Activated CD4-positive, alpha-beta T cell treated with anti-CD3 and anti-CD28 coated beads for 4 hours (primary cell): ENCODE measurements at regions not wholly inside any gene's neighbourhood (a gene's known extent, or its start where the extent isn't known, plus 50 kb on each side); places are given as distances from the start of the nearest gene placed in this dataset.

Experiments used
- DNase-seq, 2 donors: peaks; one replicate each; pipeline ENCODE4 v3.0.0-alpha.2; 2020

DNA sequence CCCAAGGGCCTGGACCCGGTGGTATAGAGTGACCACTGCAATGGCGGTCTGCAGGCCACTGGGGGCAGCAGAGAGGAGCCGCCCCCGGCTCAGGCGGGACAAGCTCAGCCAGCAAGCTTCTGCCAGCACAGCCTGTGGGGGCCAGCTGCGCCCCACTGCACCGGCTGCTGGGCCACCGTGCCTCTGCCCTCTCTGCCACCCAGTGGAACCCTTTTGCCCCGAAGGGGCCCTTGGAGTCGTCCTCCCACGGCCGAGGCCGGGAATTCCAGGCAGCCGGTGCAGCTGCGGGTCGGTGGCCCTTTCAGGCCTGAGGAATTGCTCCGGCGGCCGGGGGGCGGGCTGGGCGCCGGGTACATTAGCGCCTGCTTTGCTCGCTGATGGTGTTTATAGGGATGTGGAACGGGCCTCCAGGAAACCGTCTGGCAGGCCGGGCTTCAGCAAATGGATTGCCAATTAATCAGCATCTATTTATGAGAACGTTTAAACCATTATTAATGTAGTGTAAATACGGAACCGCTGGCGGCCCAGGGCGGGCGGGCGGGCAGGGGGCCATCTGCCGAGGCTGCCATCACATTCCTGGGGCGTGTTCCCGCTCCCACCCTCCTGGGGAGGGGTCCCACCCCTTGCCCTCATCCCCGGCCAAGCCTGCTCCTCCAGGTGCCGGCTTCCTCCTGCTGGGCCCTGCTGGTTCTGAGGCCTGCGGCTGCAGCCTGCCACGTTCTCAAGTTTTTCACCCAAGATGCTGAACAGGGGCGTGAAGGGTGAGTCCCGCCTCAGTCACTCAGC is 127.4 kb downstream of the BARX1 start:
- DNase-seq, result peak in 1 of 2 donors; percentile 11

DNA sequence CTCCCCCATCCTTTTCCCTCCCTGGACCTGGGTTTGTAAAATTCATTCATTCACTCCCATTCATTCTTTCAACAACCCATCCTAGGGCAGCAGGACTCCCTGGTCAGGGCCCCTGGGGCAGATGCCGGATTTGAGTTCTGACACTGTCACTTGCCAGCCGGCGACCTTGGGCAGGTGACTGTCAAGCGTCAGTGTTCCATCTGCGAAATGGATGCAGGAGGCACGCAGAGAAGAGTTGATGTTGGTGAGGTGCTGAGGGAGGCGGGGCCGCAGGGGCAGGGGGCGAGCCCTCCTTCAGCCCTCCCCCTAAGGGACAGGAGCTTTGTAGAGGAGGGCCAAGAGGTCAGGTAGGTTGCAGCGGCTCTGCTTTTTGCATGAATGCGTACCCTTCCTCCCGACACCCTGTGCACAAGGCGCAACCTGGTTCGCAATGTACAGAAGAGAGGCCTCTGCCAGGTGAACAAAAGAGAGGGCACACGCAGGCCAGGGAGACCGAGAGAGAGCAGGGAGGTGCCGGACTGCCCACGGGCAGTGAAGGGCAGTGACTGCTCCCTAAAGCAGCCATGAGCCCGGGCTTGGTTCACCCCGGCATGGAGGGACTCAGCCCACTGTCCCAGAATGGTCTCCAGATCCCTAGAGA is 128.1 kb downstream of the BARX1 start:
- DNase-seq, result no peak

DNA sequence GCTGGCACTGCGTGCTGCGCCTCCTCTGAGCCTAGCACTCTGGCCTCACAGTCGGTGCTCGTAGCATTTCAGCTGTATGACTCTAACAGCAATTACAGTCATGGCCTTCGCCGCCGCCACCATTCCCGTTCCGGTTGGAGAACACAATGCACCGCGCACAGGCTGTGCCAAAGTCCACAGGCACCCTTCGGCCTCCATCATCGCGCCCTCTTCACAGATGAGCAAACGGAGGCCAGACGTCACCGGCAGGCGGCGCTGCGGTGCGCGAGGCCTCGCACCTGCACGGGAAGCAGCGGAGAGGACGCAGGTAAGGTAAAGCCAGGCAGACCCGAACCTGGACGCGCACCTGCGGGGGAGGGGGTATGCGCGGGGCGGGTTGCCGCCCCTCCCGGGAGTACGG is 128.9 kb downstream of the BARX1 start:
- DNase-seq, result peak; percentile 25 to 41

DNA sequence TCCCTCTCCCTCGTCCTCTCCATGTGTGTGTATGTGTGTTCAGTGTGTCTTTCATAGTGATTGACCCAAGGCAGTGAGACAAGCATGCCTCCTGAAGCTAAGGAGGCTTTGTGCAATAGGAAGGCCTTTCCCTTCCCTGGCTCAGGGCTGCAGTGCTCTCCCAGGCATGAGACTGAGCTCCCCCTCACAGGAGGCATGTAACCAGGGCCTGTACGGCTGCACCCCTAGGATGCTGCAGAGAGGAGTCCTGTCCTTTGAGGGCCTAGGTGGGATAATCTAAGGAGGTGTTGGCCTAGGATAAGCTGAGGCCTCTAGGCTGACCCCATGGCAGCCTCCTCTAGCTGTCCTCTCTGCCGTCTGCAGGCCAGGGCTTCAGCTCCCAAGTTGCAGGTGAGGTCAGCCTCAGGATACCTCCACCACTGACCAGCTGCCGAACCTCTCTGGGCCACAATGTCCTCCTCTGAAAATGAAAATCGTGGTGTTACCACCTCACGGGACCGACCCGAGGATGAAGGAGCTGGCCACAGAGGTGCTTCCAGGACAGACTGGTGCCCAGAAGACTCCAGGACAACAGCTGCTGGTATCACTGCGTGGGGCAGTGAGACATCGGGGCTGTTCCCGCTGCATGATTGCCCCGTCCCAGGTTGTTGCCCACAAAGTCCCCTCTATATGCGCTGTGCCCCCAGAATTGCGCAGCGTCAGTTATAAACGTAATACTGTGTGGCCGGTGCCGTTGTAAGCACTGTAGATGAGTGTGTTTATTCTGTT is 129.6 kb downstream of the BARX1 start:
- no peak for DNase-seq

GRCh38 chr9:93824386-93825294 is 130.5 kb downstream of the BARX1 start:
- DNase-seq, result no peak

GRCh38 chr9:93823245-93824072 is 131.7 kb downstream of the BARX1 start:
- no peak for DNase-seq

GRCh38 chr9:93822229-93822628 is 132.9 kb downstream of the BARX1 start:
- DNase-seq, result no peak

- DNase-seq, result no peak
Measured at GRCh38 chr9:93821307-93821703, 133.8 kb downstream of the BARX1 start.

GRCh38 chr9:93820667-93821306 is 134.4 kb downstream of the BARX1 start:
- DNase-seq, result no peak

DNA sequence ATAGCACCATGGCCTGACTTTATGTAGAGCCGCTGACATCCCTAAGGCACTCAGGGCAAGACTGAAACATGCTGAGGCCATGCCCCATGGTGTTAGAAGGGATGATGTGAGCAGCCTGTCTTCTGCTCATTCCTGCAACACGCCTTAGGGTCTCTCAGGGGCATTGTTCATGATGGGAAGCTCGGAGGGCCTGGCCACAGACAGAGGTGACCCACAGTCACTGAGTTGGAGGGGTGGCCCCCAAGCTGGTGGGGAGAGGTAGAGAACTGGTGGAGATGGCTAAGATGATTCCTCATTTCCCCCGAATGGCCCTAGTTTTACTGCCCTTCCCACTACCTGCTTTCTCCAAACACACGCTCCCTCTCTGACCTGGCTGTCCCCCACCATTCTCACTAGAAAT is 135.2 kb downstream of the BARX1 start:
- DNase-seq, result no peak

- no peak for DNase-seq
Measured at GRCh38 chr9:93818827-93819472, 136.2 kb downstream of the BARX1 start.

- DNase-seq, result no peak
Measured at GRCh38 chr9:93818237-93818636, 136.9 kb downstream of the BARX1 start.

DNA sequence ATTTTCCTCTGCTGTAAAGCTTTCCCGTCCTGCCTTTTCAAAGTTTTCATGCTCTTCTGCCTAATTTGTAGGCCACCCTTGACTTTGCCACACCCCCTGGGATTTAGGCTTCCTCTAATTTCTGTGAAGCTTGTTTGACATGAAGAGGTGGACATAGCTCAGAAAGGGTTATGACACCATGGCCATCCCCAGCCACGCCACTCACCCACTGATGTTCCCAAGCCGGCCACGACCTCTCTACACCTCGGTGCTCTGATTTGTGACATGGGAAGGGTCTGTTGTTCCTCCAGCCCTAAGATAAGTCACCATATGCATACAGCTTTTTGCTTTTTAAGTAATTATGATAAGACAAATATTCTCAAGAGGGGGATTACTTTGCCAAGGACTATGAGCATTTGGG is 139.5 kb downstream of the BARX1 start:
- no peak for DNase-seq

DNA sequence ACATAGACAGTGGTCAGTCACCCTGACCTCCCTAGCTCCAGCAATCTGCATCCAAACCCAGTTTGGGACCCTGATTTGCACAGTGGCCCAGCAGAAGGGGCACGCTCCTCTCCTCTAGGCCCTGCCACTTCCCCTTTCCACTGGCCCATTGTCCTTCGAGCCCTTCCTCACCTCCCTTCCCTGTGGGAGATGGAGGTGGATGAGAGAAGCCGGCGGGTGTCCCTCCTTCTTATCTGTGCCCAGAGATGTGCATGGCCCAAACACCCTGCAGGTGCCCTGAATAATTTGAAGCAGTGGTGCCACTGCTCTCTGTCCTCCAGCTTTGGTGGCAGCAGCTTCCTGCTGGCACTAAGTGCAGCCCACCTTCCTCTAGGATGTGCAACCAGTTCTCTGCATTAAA is 140.0 kb downstream of the BARX1 start:
- no peak for DNase-seq

DNA sequence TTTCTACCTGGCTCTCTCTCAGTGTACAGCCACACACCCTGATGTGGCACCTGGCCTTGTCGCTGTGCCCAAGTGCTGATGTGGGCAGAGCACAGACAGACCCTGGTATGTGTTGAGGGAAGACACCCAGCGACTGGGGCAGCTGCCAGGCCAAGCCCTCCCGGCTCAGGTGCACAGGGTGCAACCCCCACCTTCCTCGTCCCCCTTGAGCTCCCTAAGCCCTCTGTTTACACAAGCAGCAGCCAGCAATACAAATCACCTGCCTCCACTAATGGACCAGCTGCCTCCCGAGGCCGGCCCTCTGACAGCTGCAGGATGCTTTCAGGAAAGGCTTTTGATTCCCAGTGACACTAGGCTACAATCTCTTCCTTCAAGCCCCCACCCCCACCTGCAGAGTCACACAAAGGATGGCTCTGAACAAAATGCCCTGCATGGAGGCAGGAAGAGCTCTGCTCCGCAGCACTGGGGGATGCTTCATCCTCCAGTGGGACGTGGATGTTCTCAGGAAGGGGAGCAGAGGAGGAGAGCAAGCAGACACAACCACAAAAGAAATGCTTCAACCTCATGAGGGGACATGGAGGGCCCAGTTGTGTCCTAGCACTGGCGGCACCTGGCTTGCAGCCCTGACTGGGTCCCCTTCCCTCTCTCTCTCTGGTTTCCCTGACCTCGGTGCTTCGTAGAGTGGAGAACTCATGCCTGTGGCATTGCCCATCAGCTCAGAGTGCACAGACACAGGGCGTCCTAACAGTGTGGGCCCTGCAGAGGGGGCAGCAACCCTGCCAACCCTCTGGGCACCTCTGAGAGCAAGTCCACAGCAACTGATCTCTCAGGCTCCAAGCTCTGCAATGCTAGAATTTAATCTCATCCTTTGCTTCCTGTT is 140.8 kb downstream of the BARX1 start:
- no peak for DNase-seq

GRCh38 chr9:93813221-93814076 is 141.7 kb downstream of the BARX1 start:
- DNase-seq, result no peak

DNA sequence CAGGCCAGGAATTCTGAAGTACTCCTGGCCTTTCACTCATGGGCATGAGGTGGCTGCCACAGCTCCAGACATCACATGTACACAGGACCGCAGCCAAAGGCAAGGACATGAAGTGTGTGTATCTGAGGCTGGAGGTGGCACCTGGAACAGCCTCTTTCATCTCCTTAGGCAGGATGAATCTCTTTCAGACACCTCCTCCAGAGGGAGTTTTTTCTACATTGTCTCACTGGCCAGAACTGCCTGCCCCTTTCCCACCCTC is 142.8 kb downstream of the BARX1 start:
- no peak for DNase-seq

- no peak for DNase-seq
Measured at GRCh38 chr9:93810028-93810971, 144.9 kb downstream of the BARX1 start.
